ENCODE measurements at regions not wholly inside any gene's neighbourhood (a gene's known extent, or its start where the extent isn't known, plus 50 kb on each side); places are given as distances from the start of the nearest gene placed in this dataset.

DNA sequence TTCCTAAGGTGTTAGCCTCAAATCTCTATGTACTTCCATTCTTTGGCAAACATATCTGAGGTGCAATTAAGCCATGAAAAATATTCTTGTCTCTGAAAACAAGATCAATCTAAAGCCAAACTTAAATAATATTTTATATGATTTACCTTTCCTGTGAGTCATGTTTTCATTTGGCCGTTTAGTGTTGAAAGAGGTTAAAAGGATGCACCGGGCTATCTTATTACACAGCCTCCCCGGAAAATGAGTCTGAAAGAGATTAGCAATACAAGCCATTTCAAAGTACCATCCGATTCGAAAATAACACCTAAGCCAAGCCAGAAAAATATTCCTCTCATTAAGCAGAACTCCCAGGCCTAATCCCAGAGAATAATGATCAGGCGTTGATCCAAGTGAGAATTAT lies 161.5 kb upstream of the EPHA5 start:
- TF ChIP-seq SUZ12 (IDR thresholded peaks at IDR 0.05; ENCODE audit: extremely low read depth, insufficient read depth, insufficient read length), result no peak
- no peak for TF ChIP-seq ZNF274 (IDR thresholded peaks at IDR 0.05; ENCODE audit: low read depth, low read length)

Data from NT2/D1 (cell line).